Activated T-helper 1 cell treated with anti-CD3 and anti-CD28 coated beads, Interleukin-12 subunit alpha, Interleukin-12 subunit beta, Interleukin-2, Interleukin-4 antibody, amounts not matched to agents 30 ng/mL and 10 ng/mL and 1 ng/mL, durations not matched to agents 14 hours and 24 hours and 36 hours (primary cell): ENCODE measurements at regions not wholly inside any gene's neighbourhood (a gene's known extent, or its start where the extent isn't known, plus 50 kb on each side); places are given as distances from the start of the nearest gene placed in this dataset.
"Not testable (repeated sequence)": the region's sequence is repeated elsewhere in the genome, so short reads cannot be mapped to it uniquely, and the experiment has no call there.

Experiments
- DNase-seq: peaks from one replicate; pipeline ENCODE4 v3.0.0; 2021; ENCODE audit warnings: low spot score
- H3K27ac Mint-ChIP-seq: one replicate; pipeline ENCODE4 v1.8.0; 2021; ENCODE audit warnings: mild to moderate bottlenecking, mixed read lengths
- H3K27me3 Mint-ChIP-seq: one replicate; pipeline ENCODE4 v1.8.0; 2022; ENCODE audit warnings: mild to moderate bottlenecking, moderate library complexity, mixed read lengths; ENCODE audit not compliant: insufficient read depth
- H3K36me3 Mint-ChIP-seq: one replicate; pipeline ENCODE4 v1.8.0; 2021; ENCODE audit warnings: low read depth, mixed read lengths
- H3K4me1 Mint-ChIP-seq: one replicate; pipeline ENCODE4 v1.8.0; 2021; ENCODE audit warnings: low read depth, mixed read lengths
- H3K4me3 Mint-ChIP-seq: one replicate; pipeline ENCODE4 v1.8.0; 2021; ENCODE audit warnings: mild to moderate bottlenecking, moderate library complexity, mixed read lengths
- H3K9me3 Mint-ChIP-seq: one replicate; pipeline ENCODE4 v1.8.0; 2021; ENCODE audit warnings: mixed read lengths
- intact Hi-C: fragments of 100-400 bp; cut with micrococcal nuclease; formaldehyde crosslinking; loops from one replicate; pipeline ENCODE4 v1.15.1; 2024

DNA sequence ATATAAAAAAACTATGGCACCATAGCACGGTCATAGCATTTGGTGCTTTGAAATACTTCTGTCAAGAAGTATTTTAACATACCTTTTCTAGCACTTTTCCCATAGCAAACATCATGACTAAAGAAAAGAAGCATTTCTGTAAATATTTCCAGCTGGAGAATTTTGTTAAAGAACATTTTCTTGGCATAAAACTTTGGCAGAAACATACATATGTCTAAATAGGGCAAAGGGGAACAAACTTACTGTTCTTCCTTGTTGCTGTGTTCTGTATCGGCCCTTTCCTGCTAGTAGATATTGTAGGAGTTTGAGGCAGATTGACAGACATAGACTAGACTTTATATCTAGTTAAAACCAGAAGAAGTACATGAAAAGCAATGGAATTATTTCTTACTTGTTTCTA is 2368.5 kb downstream of the PCDH7 start:
- H3K9me3 Mint-ChIP-seq: peaks cover 14% of the 10 kb centered on the region
- no peak overlapping the region for H3K4me3 Mint-ChIP-seq
- intact Hi-C loops: no loop called here
- H3K36me3 Mint-ChIP-seq: no peaks in the 10 kb centered on the region
- no peak for DNase-seq
- no peak overlapping the region for H3K27ac Mint-ChIP-seq
- H3K4me1 Mint-ChIP-seq: no peaks in the 10 kb centered on the region
- H3K27me3 Mint-ChIP-seq: no peaks in the 10 kb centered on the region

- Mint-ChIP-seq H3K36me3 (no peaks in the 10 kb centered on the region), H3K27me3 (no peaks in the 10 kb centered on the region), H3K4me1 (no peaks in the 10 kb centered on the region), H3K4me3 (no peak overlapping the region), H3K9me3 (peaks cover 14% of the 10 kb centered on the region), H3K27ac (no peak overlapping the region)
- intact Hi-C loops: no loop called here
- DNase-seq: no peak
Observed at GRCh38 chr4:33090910-33091309, 2370.7 kb downstream of the PCDH7 start.

GRCh38 chr4:33091961-33092360 is 2371.8 kb downstream of the PCDH7 start:
- Mint-ChIP-seq H3K4me1 (no peaks in the 10 kb centered on the region), H3K4me3 (no peak overlapping the region), H3K27me3 (no peaks in the 10 kb centered on the region), H3K27ac (no peak overlapping the region), H3K36me3 (no peaks in the 10 kb centered on the region), H3K9me3 (peaks cover 11% of the 10 kb centered on the region)
- intact Hi-C loops: no loop called here
- no peak for DNase-seq

- Mint-ChIP-seq H3K4me3 (no peak overlapping the region), H3K36me3 (no peaks in the 10 kb centered on the region), H3K9me3 (peaks cover 31% of the 10 kb centered on the region), H3K27ac (no peak overlapping the region), H3K27me3 (no peaks in the 10 kb centered on the region), H3K4me1 (no peaks in the 10 kb centered on the region)
- intact Hi-C loops: no loop called here
- no peak for DNase-seq
Observed at GRCh38 chr4:33104273-33104672, 2384.1 kb downstream of the PCDH7 start.

DNA sequence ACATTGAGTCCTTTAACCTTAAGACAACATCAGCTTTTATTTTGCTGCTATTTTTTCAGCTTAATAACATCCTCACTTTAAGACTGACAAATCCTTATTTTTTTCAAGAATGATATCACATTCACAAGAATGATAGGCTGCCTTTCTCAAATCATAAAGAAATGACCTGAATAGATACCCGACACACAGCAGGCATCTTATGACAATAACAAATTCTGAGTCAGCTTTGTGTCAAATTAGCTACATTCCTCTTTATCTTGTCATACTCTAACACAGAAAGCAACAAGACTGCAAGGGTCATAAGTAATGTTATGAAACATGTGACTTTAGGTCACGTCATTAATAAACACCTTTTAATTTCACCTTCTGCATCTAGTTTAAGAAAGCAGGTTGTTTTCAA is 2387.6 kb downstream of the PCDH7 start:
- no peaks in the 10 kb centered on the region for H3K27me3 Mint-ChIP-seq
- H3K9me3 Mint-ChIP-seq: peaks cover 24% of the 10 kb centered on the region
- no peaks in the 10 kb centered on the region for H3K36me3 Mint-ChIP-seq
- H3K27ac Mint-ChIP-seq: no peak overlapping the region
- no peaks in the 10 kb centered on the region for H3K4me1 Mint-ChIP-seq
- DNase-seq: no peak
- H3K4me3 Mint-ChIP-seq: no peak overlapping the region
- intact Hi-C loops: no loop called here

- no peaks in the 10 kb centered on the region for H3K36me3 Mint-ChIP-seq
- H3K27ac Mint-ChIP-seq: no peak overlapping the region
- H3K4me3 Mint-ChIP-seq: no peak overlapping the region
- H3K9me3 Mint-ChIP-seq: peaks cover 18% of the 10 kb centered on the region
- no peaks in the 10 kb centered on the region for H3K4me1 Mint-ChIP-seq
- H3K27me3 Mint-ChIP-seq: no peaks in the 10 kb centered on the region
- DNase-seq: no peak
- intact Hi-C loops: no loop called here
Observed at GRCh38 chr4:33111117-33111516, 2390.9 kb downstream of the PCDH7 start.

DNA sequence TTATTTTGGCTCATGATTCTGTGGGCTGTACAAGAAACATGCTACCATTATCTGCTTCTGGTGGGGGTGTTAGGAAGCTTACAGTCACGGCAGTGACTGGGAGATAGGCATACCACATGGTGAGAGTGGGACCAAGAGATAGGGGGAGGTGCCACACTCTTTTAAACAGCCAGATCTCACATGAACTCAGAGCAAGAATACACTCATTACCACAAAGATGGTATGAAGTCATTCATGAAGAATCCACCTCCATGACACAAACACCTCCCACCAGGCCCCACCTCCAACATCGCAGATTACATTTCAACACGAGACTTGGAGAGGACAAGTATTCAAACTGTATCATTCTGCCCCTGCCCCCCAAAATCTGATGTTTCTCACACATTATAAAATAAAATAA is 2396.7 kb downstream of the PCDH7 start:
- peaks cover 14% of the 10 kb centered on the region for H3K9me3 Mint-ChIP-seq
- no peak overlapping the region for H3K27ac Mint-ChIP-seq
- H3K36me3 Mint-ChIP-seq: no peaks in the 10 kb centered on the region
- H3K4me3 Mint-ChIP-seq: no peak overlapping the region
- no peaks in the 10 kb centered on the region for H3K4me1 Mint-ChIP-seq
- DNase-seq: no peak
- intact Hi-C loops: no loop called here
- no peaks in the 10 kb centered on the region for H3K27me3 Mint-ChIP-seq

GRCh38 chr4:33126002-33126401 is 2405.8 kb downstream of the PCDH7 start:
- H3K36me3 Mint-ChIP-seq: no peaks in the 10 kb centered on the region
- no peak for DNase-seq
- no peaks in the 10 kb centered on the region for H3K27me3 Mint-ChIP-seq
- H3K4me3 Mint-ChIP-seq: no peak overlapping the region
- intact Hi-C loops: no loop called here
- H3K9me3 Mint-ChIP-seq: peaks cover 3% of the 10 kb centered on the region
- H3K27ac Mint-ChIP-seq: no peak overlapping the region
- no peaks in the 10 kb centered on the region for H3K4me1 Mint-ChIP-seq

GRCh38 chr4:33130662-33131061 is 2410.5 kb downstream of the PCDH7 start:
- H3K27ac Mint-ChIP-seq, H3K36me3 Mint-ChIP-seq, intact Hi-C loops, H3K27me3 Mint-ChIP-seq, H3K4me1 Mint-ChIP-seq, DNase-seq, H3K4me3 Mint-ChIP-seq, H3K9me3 Mint-ChIP-seq: not testable (repeated sequence)

DNA sequence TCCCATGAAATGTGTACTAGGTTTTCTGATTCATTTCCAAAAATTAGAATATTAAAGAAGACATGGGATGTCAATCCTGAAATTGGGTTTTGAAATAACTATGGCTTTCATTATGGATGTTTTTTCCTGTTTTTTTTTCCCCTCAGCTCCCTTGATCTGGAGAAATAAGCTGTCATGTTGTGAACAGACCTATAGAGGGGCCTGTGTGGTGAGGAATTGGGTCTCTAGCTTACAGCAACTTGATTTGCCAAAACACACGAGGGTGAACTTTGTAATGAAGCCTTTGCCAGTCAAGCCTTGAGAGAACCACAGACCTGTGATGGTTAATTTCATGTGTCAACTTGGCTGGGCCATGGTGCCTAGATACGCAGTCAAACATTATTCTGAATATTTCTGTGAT is 2413.6 kb downstream of the PCDH7 start:
- Mint-ChIP-seq H3K4me1 (no peaks in the 10 kb centered on the region), H3K9me3 (peaks cover 7% of the 10 kb centered on the region), H3K36me3 (no peaks in the 10 kb centered on the region), H3K4me3 (no peak overlapping the region), H3K27me3 (no peaks in the 10 kb centered on the region), H3K27ac (no peak overlapping the region)
- DNase-seq: no peak
- intact Hi-C loops: no loop called here

DNA sequence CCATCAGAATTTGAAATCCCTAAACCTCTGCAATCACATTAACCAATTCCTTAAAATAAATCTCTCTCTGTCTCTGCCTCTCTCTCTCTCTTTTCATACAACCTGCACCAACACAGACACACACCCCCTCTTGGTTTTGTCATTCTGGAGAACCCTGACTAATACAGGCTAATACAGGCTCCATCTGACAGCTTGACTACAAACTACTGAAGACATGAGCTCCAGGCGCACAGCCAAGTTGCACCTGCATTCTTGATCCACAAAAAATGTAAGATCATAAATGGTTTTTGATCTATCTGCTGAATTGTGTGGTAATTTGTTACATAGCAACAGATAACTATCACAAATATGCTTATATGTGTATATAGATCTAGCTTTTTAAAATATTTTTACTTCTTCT is 2414.2 kb downstream of the PCDH7 start:
- Mint-ChIP-seq H3K27ac (no peak overlapping the region), H3K9me3 (peaks cover 12% of the 10 kb centered on the region), H3K4me1 (no peaks in the 10 kb centered on the region), H3K36me3 (no peaks in the 10 kb centered on the region), H3K27me3 (no peaks in the 10 kb centered on the region), H3K4me3 (no peak overlapping the region)
- no peak for DNase-seq
- intact Hi-C loops: no loop called here

DNA sequence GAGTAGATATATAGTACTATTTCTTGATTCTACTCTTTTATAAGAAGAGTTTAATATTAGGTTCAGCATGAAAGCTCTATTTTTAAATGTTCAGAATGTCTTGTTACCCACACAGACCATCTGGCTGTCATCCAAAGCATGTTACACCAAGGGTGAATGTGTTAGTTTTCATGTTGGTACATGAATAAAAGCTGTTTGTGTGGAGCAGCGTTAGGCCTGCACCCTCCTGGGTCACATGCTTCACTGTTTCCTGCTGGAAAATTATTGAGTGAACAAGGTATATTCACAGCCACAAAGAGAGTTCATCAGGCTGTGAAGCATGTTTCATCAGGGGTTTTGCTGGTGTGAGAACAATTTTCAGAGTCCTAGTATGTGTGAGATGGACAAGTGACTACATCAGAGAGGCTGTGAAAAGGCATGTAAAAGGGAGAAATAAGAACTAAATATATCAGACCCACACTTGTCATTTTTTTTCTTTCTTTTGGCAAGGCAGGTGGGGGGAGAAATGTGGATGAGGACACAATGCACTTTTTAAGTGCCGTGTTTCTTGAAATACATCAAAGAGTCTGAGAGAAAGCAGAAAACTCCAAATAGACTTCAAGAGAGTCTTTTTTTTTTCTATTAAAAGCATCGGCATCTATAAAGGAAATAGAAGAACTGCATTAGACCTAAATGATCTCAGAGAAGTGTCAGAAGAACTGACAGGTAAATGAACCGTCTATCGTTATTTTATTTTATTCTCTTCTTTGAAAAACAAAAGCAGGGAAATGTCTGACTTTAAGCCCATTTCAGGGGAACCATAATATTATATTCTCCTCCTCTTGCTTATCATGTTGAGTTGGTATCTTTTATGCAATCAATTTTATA is 2429.7 kb downstream of the PCDH7 start:
- intact Hi-C loops: no loop called here
- Mint-ChIP-seq H3K9me3 (peaks cover 9% of the 10 kb centered on the region), H3K27ac (no peak overlapping the region), H3K4me1 (no peaks in the 10 kb centered on the region), H3K36me3 (no peaks in the 10 kb centered on the region), H3K27me3 (no peaks in the 10 kb centered on the region), H3K4me3 (no peak overlapping the region)
- DNase-seq: no peak

GRCh38 chr4:33150525-33150910 is 2430.3 kb downstream of the PCDH7 start:
- Mint-ChIP-seq H3K4me1 (no peaks in the 10 kb centered on the region), H3K36me3 (no peaks in the 10 kb centered on the region)
- intact Hi-C loops: no loop called here

GRCh38 chr4:33160126-33160525 is 2440.0 kb downstream of the PCDH7 start:
- Mint-ChIP-seq H3K27me3 (no peaks in the 10 kb centered on the region), H3K4me3 (no peak overlapping the region), H3K27ac (no peak overlapping the region), H3K36me3 (no peaks in the 10 kb centered on the region), H3K9me3 (peaks cover 10% of the 10 kb centered on the region), H3K4me1 (no peaks in the 10 kb centered on the region)
- intact Hi-C loops: no loop called here
- DNase-seq: no peak

More at GRCh38 chr4:33150525-33150910, 2430.3 kb downstream of the PCDH7 start:
- Mint-ChIP-seq H3K27ac (no peak overlapping the region), H3K9me3 (peaks cover 9% of the 10 kb centered on the region), H3K27me3 (no peaks in the 10 kb centered on the region), H3K4me3 (no peak overlapping the region)
- DNase-seq: no peak
